Astrocyte (in vitro differentiated cells and primary cell): ENCODE measurements at regions not wholly inside any gene's neighbourhood (a gene's known extent, or its start where the extent isn't known, plus 50 kb on each side); places are given as distances from the start of the nearest gene placed in this dataset.
A peak's percentile ranks its signal among the peaks of the same experiment; 100 is the strongest.

Experiments used
- DNase-seq: peaks from one replicate; pipeline ENCODE4 v3.0.0-alpha.2; 2010; ENCODE audit warnings: low read depth
- FAIRE-seq: peaks from 2 replicates; lab custom pipeline; 2011; peaks lifted over from hg19 to GRCh38; lab: Jason Lieb, UNC
- H2AFZ ChIP-seq: 2 replicates; pipeline ENCODE4 v1.6.0; 2012; ENCODE audit warnings: low read depth, low read length, inconsistent platforms
- H3K27ac ChIP-seq: 2 replicates; pipeline ENCODE4 v1.5.1; 2011; ENCODE audit warnings: low read depth, low read length, inconsistent platforms
- H3K27me3 ChIP-seq: 2 replicates; pipeline ENCODE4 v1.6.0; 2011; ENCODE audit warnings: low read length, inconsistent platforms; ENCODE audit not compliant: insufficient read depth
- H3K36me3 ChIP-seq: 2 replicates; pipeline ENCODE4 v1.5.1; 2011; ENCODE audit warnings: low read length, inconsistent platforms; ENCODE audit not compliant: insufficient read depth
- H3K4me1 ChIP-seq: 2 replicates; pipeline ENCODE4 v1.5.1; 2011; ENCODE audit warnings: low read length, inconsistent platforms; ENCODE audit not compliant: insufficient read depth
- H3K4me2 ChIP-seq: 2 replicates; pipeline ENCODE4 v1.6.0; 2012; ENCODE audit warnings: low read length, inconsistent platforms
- H3K4me3 ChIP-seq: 2 replicates; pipeline ENCODE4 v1.5.1; 2011; ENCODE audit warnings: low read depth, mild to moderate bottlenecking, low read length, inconsistent platforms; ENCODE audit not compliant: insufficient read depth
- H3K79me2 ChIP-seq: 2 replicates; pipeline ENCODE4 v1.6.0; 2012; ENCODE audit warnings: mild to moderate bottlenecking, low read length, inconsistent platforms; ENCODE audit not compliant: insufficient read depth
- H3K9ac ChIP-seq: 2 replicates; pipeline ENCODE4 v1.6.0; 2012; ENCODE audit warnings: mild to moderate bottlenecking, low read length, inconsistent platforms
- H3K9me3 ChIP-seq: 2 replicates; pipeline ENCODE4 v1.5.1; 2012; ENCODE audit warnings: low read depth, mild to moderate bottlenecking, low read length, inconsistent platforms; ENCODE audit not compliant: insufficient read depth
- H4K20me1 ChIP-seq: 2 replicates; pipeline ENCODE4 v1.6.0; 2012; ENCODE audit warnings: low read length, inconsistent platforms; ENCODE audit not compliant: insufficient read depth
- H3K27ac Mint-ChIP-seq: one replicate; pipeline ENCODE4 v1.8.0; 2021; ENCODE audit warnings: mild to moderate bottlenecking, mixed read lengths; ENCODE audit not compliant: unreplicated experiment
- H3K27me3 Mint-ChIP-seq: one replicate; pipeline ENCODE4 v1.8.0; 2021; ENCODE audit warnings: low read depth, mixed read lengths; ENCODE audit not compliant: unreplicated experiment
- H3K36me3 Mint-ChIP-seq: one replicate; pipeline ENCODE4 v1.8.0; 2021; ENCODE audit warnings: low read depth, mixed read lengths; ENCODE audit not compliant: unreplicated experiment
- H3K4me1 Mint-ChIP-seq: one replicate; pipeline ENCODE4 v1.8.0; 2021; ENCODE audit warnings: low read depth, mixed read lengths; ENCODE audit not compliant: unreplicated experiment
- H3K4me3 Mint-ChIP-seq: one replicate; pipeline ENCODE4 v1.8.0; 2021; ENCODE audit warnings: mild to moderate bottlenecking, moderate library complexity, mixed read lengths; ENCODE audit not compliant: unreplicated experiment
- H3K9me3 Mint-ChIP-seq: one replicate; pipeline ENCODE4 v1.8.0; 2021; ENCODE audit warnings: mild to moderate bottlenecking, mixed read lengths; ENCODE audit not compliant: unreplicated experiment
- EZH2 ChIP-seq: IDR thresholded peaks from 2 replicates; pipeline ENCODE4 v1.6.1; 2012; ENCODE audit warnings: mild to moderate bottlenecking, low read length, inconsistent platforms; ENCODE audit not compliant: insufficient read depth
- TF ChIP-seq, protein P1 (sequence below): IDR thresholded peaks from 2 replicates; pipeline ENCODE4 v1.5.1; 2011; ENCODE audit warnings: low read depth, mild to moderate bottlenecking, inconsistent platforms, low read length, moderate library complexity; ENCODE audit not compliant: insufficient read depth

DNA sequence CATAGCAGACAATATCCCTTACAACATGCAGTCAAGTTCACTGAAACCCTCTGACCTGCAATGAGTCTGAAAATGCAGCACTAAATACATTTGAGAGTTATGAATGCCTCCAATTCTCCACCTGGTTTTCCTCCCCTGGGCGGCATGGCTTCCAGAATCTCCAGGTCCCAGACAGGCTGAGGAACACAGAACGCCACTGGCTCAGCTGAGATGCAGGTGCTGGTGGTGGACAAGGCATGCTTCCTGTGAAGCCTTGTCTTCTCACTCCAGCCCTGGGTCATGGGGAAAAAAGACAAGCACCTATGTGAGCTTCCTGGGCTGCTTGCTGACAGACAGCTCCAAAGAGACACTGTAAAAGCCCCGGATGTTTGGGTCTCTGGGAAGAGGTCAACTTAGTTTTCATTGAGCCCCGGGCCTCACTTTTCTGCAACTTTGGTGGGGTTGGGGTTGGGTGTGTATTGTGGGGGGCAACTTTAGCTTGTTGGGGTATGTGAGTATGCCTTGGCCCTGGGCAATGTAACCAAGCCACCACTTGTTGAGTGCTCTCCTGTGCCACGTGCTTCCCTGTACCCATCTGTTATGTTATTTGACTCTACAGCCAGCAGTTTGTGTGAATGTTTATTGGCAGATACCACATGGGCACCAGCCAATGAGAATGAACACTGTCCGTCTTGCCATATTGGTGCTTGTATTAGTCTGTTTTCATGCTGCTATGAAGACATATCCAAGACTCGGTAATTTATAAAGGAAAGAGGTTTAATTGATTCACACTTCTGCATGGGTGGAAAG lies 127.8 kb downstream of the EMX2 start:
- no peak overlapping the region for H2AFZ ChIP-seq
- DNase-seq (no peak), FAIRE-seq (no peak)
- Mint-ChIP-seq H3K9me3 (peaks cover 7% of the 10 kb centered on the region), H3K27ac (no peak overlapping the region), H3K27me3 (peaks cover 28% of the 10 kb centered on the region), H3K4me1 (peaks cover 10% of the 10 kb centered on the region), H3K4me3 (no peak overlapping the region), H3K36me3 (no peaks in the 10 kb centered on the region)
- no peaks in the 10 kb centered on the region for H3K9me3 ChIP-seq
- no peak overlapping the region for H3K9ac ChIP-seq
- no peak for TF ChIP-seq EZH2
- TF ChIP-seq, protein P1, sequence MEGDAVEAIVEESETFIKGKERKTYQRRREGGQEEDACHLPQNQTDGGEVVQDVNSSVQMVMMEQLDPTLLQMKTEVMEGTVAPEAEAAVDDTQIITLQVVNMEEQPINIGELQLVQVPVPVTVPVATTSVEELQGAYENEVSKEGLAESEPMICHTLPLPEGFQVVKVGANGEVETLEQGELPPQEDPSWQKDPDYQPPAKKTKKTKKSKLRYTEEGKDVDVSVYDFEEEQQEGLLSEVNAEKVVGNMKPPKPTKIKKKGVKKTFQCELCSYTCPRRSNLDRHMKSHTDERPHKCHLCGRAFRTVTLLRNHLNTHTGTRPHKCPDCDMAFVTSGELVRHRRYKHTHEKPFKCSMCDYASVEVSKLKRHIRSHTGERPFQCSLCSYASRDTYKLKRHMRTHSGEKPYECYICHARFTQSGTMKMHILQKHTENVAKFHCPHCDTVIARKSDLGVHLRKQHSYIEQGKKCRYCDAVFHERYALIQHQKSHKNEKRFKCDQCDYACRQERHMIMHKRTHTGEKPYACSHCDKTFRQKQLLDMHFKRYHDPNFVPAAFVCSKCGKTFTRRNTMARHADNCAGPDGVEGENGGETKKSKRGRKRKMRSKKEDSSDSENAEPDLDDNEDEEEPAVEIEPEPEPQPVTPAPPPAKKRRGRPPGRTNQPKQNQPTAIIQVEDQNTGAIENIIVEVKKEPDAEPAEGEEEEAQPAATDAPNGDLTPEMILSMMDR, result no peak
- no peak overlapping the region for H3K27ac ChIP-seq
- no peak overlapping the region for H3K4me2 ChIP-seq
- no peaks in the 10 kb centered on the region for H4K20me1 ChIP-seq
- H3K4me1 ChIP-seq, result peaks cover 3% of the 10 kb centered on the region
- no peaks in the 10 kb centered on the region for H3K79me2 ChIP-seq
- no peak overlapping the region for H3K4me3 ChIP-seq
- H3K36me3 ChIP-seq, result no peaks in the 10 kb centered on the region
- peaks cover 3% of the 10 kb centered on the region for H3K27me3 ChIP-seq

GRCh38 chr10:117673230-117674010 lies 130.9 kb downstream of the EMX2 start:
- Mint-ChIP-seq H3K36me3 (no peaks in the 10 kb centered on the region), H3K27me3 (peaks cover 14% of the 10 kb centered on the region), H3K4me3 (no peak overlapping the region), H3K27ac (no peak overlapping the region), H3K9me3 (no peaks in the 10 kb centered on the region), H3K4me1 (peaks cover 13% of the 10 kb centered on the region)
- no peaks in the 10 kb centered on the region for H4K20me1 ChIP-seq
- H3K9ac ChIP-seq, result no peak overlapping the region
- DNase-seq, result no peak
- no peaks in the 10 kb centered on the region for H3K36me3 ChIP-seq
- H3K4me3 ChIP-seq, result no peak overlapping the region
- no peak overlapping the region for H3K27ac ChIP-seq
- H3K79me2 ChIP-seq, result no peaks in the 10 kb centered on the region
- peaks cover 3% of the 10 kb centered on the region for H3K4me1 ChIP-seq
- TF ChIP-seq EZH2, result no peak
- TF ChIP-seq, protein P1, result no peak
- no peak overlapping the region for H2AFZ ChIP-seq
- no peaks in the 10 kb centered on the region for H3K9me3 ChIP-seq
- peaks cover 3% of the 10 kb centered on the region for H3K27me3 ChIP-seq
- H3K4me2 ChIP-seq, result no peak overlapping the region
- peak; percentile 39 for FAIRE-seq
